GM10248 (cell line): ENCODE measurements at regions not wholly inside any gene's neighbourhood (a gene's known extent, or its start where the extent isn't known, plus 50 kb on each side); places are given as distances from the start of the nearest gene placed in this dataset.

ENCODE experiments used
- CTCF ChIA-PET: fragments of 300-600 bp; sonication (Branson Sonifier 250); formaldehyde crosslinking; extraction: SDS; loops from one replicate; lab custom pipeline; 2021; ENCODE audit warnings: antibody characterized with exemption; lab: Yijun Ruan, JAX
- POLR2A ChIA-PET: fragments of 350-650 bp; sonication (Branson Sonifier 250); formaldehyde crosslinking; extraction: SDS; loops from one replicate; lab custom pipeline; 2020; ENCODE audit warnings: antibody characterized with exemption; lab: Yijun Ruan, JAX
- DNase-seq: peaks from one replicate; pipeline ENCODE4 v3.0.0; 2012; ENCODE audit errors: extremely low spot score
- TF ChIP-seq, protein P1 (sequence below): IDR thresholded peaks from 2 replicates; pipeline ENCODE4 v1.5.1; 2012; ENCODE audit warnings: mild to moderate bottlenecking, low read depth; ENCODE audit errors: extremely low read depth, missing control alignments, control extremely low read depth

DNA sequence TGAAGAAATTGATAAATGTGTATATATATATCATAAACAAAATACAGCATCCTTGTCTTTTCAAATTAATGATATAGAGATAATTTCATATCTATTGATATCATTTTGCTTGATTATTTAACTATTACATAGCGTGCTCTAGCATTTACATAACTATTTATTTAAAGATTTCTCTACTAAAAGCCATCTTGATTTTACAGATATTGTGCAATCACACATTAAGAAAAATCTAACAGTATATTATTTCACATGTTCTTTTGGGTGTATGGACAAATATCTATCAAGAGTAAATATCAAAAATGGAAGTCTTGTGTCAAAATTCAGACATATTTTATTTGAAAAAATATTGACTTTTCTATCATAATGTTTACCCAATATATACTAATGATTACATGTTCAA, 966.8 kb downstream of the SLITRK5 start:
- ChIA-PET POLR2A (no interaction called here), CTCF (no interaction called here)
- TF ChIP-seq, protein P1, sequence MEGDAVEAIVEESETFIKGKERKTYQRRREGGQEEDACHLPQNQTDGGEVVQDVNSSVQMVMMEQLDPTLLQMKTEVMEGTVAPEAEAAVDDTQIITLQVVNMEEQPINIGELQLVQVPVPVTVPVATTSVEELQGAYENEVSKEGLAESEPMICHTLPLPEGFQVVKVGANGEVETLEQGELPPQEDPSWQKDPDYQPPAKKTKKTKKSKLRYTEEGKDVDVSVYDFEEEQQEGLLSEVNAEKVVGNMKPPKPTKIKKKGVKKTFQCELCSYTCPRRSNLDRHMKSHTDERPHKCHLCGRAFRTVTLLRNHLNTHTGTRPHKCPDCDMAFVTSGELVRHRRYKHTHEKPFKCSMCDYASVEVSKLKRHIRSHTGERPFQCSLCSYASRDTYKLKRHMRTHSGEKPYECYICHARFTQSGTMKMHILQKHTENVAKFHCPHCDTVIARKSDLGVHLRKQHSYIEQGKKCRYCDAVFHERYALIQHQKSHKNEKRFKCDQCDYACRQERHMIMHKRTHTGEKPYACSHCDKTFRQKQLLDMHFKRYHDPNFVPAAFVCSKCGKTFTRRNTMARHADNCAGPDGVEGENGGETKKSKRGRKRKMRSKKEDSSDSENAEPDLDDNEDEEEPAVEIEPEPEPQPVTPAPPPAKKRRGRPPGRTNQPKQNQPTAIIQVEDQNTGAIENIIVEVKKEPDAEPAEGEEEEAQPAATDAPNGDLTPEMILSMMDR, result no peak
- DNase-seq, result no peak

DNA sequence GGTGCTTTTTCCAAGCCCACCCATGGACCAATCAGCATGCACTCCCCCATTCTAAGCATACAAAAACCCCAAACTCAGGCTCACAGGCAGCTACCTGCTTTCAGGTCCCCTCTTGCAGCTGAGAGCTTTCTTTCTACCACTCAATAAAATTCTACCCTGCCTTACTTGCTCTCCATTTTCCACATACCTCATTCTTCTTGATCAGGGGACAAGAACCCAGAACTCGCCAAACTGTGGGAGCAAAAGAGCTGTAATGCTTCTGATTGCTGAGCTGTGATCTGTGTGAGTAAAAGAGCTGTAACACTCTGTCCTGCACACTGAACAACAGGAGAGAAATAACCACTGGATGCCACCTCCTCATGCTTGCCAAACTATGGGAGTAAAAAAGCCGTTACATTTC, 972.1 kb downstream of the SLITRK5 start:
- no peak for DNase-seq
- TF ChIP-seq, protein P1, result no peak
- ChIA-PET CTCF (no interaction called here), POLR2A (no interaction called here)

DNA sequence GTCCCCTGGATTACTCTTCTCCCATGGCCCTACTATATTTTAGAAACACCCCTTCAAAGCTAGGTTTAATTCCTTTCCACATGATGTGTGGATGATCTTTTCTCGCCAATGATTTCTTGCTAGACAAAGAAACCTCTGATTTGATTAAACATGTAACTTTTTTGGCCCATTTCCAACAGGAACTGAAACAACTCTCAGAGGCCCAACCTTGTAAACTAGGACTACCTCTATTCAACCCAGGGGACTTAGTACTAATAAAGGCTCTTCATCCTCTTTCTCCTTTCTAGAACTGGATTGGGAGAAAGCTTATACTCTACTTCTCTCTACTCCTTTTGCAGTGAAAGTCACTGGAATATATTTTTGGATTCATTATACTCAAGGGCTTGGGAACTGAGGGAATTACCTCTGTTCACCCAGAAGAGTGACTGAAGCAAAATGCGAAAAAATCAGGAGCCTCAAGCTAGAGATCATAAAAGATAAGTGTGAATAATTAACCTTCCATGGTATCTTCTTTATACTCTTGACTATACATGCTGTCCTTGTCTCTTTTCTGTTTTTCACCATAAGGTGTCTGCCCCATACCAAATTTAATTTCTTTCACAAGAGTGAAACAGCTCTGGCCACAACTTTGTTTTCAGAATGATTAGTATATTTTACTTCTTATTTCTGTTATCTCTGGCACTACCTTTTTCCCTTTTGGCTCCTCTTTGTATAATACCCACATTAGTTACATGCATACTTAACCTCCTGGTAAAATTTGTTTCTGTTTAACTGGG, 977.6 kb downstream of the SLITRK5 start:
- no peak for DNase-seq
- TF ChIP-seq, protein P1, result no peak
- POLR2A ChIA-PET, result no interaction called here
- CTCF ChIA-PET, result no interaction called here

DNA sequence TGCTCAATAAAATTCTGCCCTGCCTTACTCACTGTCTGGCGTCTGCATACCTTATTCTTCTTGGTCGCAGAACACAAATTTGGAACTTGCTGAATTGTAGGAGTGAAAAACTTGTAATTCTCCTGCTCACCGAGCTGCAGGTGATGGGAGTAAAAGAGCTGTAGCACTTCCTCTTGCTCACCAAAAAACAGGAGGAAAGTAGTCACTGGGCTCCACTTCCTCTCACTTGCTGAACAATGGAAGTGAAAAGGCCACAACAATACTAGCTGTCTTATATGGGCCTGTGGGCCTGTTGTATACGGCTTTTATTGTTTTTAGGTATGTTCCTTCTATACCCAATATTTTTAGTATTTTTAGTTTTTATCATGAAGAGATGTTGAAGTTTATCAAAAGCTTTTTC, 978.7 kb downstream of the SLITRK5 start:
- ChIA-PET POLR2A (no interaction called here), CTCF (no interaction called here)
- TF ChIP-seq, protein P1, result no peak
- no peak for DNase-seq

DNA sequence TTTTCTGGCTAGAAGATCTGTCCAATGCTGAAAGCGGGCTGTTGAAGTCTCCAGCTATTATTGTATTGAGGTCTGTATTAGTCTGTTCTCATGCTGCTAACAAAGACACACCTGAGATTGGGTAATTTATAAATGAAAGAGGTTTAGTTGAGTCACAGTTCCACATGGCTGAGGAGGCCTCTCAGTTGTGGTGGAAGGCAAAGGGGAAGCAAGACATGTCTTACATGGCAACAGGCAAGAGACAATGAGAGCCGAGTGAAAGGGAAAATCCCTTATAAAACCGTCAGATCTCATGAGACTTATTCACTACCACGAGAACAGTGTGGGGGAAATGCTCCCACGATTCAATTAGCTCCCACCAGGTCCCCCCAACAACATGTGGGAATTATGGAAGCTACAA, 980.4 kb downstream of the SLITRK5 start:
- CTCF ChIA-PET, result no interaction called here
- POLR2A ChIA-PET, result no interaction called here
- TF ChIP-seq, protein P1, result no peak
- DNase-seq, result no peak

DNA sequence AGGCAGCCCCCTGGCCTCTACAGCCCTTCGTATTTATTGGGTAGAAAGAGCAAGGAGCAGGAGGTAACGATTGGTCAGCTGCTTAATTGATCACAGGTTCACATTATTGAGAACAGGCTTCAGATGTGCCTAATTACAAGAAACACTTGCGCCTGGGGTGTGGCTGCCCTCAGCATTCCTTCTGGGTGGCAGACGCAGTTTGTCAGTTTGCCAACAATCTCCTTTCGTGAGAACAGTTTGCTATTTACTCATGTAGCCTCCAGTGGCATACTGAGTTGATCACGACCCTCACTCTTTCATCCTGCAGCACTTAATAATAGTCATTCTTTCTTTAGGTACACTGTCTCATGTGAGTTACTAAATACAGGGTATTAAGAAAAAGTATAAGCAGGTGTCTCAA, 985.6 kb downstream of the SLITRK5 start:
- TF ChIP-seq, protein P1, result no peak
- DNase-seq, result no peak
- ChIA-PET POLR2A (no interaction called here), CTCF (no interaction called here)

DNA sequence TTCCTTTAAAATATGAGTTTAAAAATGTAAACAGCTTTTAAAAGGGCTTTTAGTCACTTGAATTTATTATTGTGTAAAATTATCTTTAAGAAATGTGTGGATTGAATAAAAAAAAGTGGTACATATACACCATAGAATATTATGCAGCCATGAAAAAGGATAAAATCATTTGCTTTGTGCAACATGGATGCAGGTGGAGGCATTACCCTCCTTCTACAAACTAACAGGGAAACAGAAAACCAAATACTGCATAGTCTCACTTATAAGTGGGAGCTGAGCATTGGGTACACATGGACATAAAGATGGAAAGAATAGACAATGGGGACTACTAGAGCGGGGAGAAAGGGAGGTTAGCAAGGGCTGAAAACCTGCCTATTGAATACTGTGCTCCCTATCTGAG, 999.3 kb downstream of the SLITRK5 start:
- TF ChIP-seq, protein P1, result no peak
- DNase-seq, result no peak
- ChIA-PET CTCF (no interaction called here), POLR2A (no interaction called here)
